ENCODE measurements at regions not wholly inside any gene's neighbourhood (a gene's known extent, or its start where the extent isn't known, plus 50 kb on each side); places are given as distances from the start of the nearest gene placed in this dataset.

GRCh38 chr2:2580341-2580740 lies 249.3 kb upstream of the MYT1L start:
- TF ChIP-seq CTCF (conservative IDR thresholded peaks at IDR 0.05; ENCODE audit: low read depth, low read length): no peak
- no peak for TF ChIP-seq POLR2A (IDR thresholded peaks at IDR 0.05; ENCODE audit: low read depth, low read length)
- no peak for TF ChIP-seq FOS (IDR thresholded peaks at IDR 0.05; ENCODE audit: low read depth, low read length)
- TF ChIP-seq RFX5 (IDR thresholded peaks at IDR 0.05; ENCODE audit: low read depth, low read length): no peak
- TF ChIP-seq, protein P1, sequence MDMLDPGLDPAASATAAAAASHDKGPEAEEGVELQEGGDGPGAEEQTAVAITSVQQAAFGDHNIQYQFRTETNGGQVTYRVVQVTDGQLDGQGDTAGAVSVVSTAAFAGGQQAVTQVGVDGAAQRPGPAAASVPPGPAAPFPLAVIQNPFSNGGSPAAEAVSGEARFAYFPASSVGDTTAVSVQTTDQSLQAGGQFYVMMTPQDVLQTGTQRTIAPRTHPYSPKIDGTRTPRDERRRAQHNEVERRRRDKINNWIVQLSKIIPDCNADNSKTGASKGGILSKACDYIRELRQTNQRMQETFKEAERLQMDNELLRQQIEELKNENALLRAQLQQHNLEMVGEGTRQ (IDR thresholded peaks at IDR 0.05; ENCODE audit: low read depth, low read length): no peak
- TF ChIP-seq MXI1 (IDR thresholded peaks at IDR 0.05; ENCODE audit: borderline replicate concordance, low read depth, low read length): no peak
- TF ChIP-seq CEBPB (IDR thresholded peaks at IDR 0.05; ENCODE audit: low read depth, low read length): no peak
- TF ChIP-seq SMC3 (IDR thresholded peaks at IDR 0.05; ENCODE audit: low read depth, low read length): no peak
